HG02588 (cell line): ENCODE measurements at regions not wholly inside any gene's neighbourhood (a gene's known extent, or its start where the extent isn't known, plus 50 kb on each side); places are given as distances from the start of the nearest gene placed in this dataset.
"Not testable (repeated sequence)": the region's sequence is repeated elsewhere in the genome, so short reads cannot be mapped to it uniquely, and the experiment has no call there.

Experiments used
- ATAC-seq: cut with Tn5 transposase; IDR thresholded peaks from one replicate; pipeline ENCODE4 v1.9.1; 2021; ENCODE audit warnings: mild to moderate bottlenecking, moderate library complexity; ENCODE audit not compliant: unreplicated experiment

DNA sequence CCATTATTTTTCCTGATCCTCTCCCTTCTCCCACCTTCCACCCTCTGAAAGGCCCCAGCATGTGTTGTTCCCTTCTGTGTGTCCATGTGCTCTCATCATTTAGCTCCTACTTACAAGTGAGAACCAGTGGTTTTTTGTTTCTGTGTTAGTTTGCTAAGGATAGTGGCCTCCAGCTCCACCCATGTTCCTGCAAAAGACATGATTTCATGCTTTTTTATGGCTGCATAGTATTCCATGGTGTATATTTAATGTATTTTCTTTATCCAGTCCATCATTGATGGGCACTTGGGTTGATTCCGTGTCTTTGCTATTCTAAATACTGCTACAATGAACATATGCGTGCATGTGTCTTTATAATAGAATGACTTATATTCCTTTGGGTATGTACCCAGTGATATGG lies 89.4 kb upstream of the C1orf174 start:
- no peak for ATAC-seq

DNA sequence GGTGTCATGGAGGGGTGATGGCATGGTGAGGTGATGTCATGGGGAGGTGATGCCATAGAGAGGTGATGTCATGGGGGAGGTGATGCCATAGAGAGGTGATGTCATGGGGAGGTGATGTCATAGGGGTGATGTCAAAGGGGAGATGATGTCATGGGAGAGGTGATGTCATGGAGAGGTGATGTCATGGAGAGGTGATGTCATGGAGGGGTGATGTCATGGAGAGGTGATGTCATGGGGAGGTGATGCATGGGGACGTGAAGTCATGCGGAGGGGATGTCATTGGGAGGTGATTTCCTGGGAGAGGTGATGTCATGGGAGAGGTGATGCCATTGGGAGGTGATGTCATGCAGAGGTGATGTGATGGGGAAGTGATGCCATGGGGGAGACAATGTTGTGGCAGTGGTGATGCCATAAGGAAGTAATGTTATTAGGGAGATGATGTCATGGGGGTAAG lies 92.1 kb upstream of the C1orf174 start:
- no peak for ATAC-seq

DNA sequence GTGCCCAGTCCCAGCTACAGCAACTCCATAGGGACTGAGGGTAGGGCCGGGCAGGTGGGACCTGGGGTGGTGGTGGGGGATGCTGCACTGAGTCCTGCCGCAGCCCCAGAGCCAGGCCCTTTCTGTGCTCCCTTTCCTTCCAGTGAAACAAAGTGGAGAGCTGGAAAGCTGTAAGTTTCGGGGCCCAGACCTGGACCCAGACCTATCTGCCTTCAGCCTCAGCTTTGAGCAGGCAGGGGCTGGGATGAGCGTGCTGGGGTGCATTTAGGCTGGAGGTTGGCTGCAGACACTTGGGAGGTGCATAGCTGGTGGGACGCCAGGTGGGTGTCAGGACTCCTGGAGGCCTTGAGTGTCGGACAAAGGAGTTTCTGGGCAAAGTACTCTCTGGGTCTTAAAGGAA lies 92.7 kb upstream of the C1orf174 start:
- ATAC-seq, result no peak

DNA sequence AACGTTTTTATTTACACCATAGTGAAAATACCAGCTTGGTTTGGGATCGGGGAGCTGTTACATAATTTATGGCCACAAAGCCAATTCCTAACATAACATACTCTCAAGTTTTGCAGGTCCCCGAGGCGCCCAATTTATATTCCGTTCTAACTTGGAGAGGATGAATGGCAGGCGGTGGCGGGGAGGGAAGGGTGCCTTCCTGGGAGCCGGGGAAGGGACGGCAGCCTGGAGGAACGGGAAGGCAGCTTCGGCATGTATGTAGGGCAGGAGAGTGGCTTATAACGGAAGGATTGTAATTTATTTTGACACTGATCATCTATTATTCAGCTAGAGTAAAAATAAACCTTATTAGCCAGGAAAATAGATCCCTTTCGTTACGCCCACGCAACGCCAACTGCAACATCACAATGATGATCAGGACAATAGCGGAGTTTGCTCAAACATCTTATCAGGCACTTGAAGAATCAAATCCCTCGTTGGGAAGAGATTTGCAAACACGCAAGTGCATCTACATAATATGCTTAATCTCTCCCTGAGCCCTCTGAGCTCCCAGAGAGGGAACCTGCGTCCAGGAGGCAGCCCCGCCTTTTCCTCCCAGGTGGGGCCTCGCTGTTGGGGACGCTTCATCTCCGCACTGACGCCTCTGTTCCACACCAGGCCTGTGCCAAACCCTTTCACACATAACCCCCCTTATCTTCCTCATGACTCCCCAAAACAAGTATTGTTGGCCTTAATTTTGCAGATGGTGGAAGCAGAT lies 93.7 kb upstream of the C1orf174 start:
- no peak for ATAC-seq

DNA sequence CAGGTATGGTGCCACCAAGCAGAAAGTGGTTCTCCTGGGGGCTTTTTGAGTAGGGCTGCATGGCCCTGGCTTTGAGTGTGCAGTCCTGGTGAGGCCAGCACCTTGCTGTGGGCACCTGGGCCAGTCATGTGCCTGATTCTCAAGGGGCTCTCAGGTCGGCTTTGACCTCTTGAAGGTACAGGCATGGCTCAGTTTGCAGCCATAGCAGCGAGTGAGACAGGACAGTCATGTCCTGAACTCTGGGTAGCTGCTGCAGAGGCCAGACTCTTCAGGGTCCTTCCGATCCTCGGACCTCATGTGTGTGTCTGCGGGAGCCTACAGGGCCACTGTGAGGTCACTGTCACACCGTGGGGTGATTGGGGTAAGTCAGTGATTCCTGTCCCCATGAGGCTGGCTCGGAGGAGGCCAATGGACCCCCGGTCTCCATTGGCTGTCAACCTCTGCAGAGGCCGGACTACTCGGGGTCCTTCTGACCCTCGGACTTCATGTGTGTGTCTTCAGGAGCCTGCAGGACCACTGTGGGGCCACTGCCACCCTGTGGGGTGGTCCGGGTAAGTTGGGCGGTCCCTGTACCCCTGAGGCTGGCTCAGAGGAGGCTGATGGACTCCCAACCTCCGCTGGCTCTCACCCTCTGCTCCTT lies 95.2 kb upstream of the C1orf174 start:
- no peak for ATAC-seq

DNA sequence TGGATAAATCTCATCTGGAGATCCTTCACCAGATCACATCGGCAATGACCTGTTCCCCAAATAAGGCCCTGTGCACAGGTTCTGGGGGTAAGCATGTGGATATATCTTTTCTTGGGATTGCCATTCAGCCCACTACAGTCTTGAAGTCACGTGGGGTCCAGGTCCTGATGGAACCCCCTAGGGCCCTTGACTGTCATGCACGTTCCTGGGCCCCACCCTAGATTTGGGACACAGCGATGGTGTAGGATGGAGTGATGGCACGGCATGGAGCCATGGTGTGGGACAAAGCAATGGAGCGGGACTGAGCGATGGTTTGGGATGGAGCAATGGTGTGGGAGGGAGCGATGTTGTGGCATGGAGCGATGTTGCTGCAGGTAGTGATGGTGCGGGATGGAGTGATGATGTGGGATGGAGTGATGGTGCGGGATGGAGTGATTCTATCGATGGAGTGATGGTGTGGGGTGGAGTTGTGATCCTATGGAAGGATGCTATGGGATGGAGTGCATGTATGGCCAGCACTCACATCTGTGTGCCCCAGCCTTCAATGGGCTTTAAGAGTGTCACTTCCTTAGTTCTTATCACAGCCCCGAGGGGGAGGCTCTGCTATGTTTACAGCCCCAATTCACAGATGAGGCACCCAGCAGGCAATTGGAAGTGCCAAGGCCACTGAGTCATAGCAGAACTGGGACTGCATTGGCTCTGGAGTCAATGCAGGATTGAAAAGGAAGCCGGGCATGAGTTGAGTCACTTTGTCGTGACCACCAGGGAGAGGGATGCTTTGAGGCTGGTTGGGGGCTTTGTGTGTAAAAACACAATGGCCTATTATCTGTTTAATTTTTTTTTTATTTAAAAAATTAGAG lies 97.0 kb upstream of the C1orf174 start:
- no peak for ATAC-seq

DNA sequence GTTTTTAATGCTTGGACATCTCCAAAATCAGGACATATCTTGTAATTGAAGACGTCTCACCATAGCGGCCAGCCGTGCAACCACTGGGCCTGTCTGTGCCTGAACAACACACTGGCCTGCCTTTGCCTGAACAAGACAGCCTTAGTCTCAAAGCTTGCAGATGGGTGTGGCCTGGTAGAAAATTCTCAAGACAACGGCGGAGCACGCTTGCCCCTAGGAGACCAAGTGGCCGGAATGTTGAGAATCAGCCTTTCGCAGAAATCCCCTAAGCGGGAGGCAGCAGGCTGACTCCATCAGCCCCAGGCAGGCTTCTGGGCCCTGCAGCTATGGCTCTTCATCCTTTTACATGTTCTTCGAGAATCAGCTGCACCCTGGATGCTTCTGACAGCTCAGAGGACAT lies 98.0 kb upstream of the C1orf174 start:
- no peak for ATAC-seq

DNA sequence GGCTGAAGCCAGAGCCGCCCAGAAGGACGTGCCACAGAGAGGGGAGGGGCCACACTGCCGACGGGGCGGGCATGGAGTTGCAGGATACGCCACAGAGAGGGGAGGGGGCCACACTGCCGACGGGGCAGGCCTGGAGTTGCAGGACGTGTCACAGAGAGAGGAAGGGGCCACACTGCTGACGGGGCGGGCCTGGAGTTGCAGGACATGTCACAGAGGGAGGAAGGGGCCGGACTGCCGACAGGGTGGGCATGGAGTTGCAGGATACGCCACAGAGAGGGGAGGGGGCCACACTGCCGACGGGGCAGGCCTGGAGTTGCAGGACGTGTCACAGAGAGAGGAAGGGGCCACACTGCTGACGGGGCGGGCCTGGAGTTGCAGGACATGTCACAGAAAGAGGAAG lies 99.4 kb upstream of the C1orf174 start:
- ATAC-seq, result not testable (repeated sequence)

DNA sequence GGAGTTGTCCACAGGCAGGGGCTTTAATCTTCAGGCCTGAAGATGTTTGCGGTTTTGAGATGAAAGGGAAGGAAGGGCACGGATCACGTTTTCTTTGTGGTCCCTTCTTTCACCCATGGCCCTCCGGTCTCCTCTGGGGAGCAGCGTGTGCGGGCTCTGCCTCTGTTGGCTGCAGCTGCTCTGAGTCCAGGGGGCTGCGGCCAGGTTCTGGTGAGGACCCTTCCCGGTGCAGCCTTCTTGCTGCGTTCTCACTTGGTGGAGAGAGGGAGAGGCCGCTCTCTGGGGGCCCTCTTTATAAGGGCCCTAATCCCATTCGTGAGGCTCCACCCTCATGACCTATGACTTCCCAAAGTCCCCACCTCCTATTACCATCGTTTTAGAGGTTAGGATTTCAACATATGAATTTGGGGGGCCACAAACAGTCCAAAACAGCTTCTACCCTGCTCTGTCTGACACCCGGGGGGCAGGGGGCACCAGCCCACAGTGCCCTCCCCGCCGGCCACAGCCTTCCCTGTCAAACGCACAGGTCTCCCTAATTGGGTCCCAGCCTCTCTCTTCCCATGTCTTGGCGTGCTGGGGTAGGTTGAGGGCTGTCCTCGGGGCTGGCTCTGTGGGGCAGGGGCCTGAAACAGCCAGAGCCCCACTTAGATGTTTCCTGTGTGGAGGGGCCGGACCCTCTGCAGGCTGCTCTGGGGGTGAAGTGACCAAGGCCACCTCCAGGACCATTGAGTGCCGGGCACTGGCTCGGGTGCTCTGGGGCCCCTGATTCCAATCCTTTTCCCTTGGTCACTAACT lies 100.1 kb upstream of the C1orf174 start:
- no peak for ATAC-seq

DNA sequence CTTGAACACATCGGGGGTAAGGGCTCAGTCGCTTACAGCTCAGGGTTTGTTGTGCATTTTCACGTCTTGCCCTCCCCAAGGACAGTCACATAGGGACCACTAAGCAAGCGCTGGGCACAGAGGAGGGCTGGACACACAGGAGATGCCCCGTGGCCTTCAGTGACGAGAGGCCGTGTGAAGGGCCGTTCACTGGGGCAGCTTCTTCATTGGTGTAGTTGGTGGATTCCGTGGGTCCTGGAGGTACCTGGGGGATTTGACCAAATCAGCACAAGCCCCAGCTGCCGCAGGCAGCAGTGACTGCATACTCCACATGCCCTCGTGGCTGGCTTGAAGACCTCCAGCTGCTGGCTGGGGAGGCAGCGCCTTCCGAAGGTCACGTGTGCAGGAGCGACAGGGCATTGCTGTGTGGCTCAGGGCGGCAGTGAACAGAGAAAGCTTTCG lies 100.8 kb upstream of the C1orf174 start:
- ATAC-seq, result no peak

DNA sequence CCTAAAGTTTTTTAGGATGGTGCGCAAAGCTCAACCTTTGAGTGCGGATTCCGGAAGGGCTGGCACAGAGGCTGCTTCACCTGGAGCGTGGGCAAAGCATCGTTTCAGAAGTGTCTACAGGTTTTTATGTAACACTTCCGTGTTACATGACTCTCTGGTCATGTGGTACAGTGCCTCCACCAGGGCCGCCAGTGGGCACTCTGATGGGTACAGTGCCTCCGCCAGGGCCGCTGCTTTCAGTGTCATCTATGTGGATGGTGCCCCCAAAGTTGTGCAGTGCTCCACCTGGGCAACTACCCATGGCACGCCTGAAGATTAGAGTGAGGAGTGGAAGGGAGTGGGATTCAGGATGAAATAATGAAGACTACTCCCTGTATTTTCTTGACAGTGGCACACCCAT lies 101.4 kb upstream of the C1orf174 start:
- ATAC-seq, result no peak

DNA sequence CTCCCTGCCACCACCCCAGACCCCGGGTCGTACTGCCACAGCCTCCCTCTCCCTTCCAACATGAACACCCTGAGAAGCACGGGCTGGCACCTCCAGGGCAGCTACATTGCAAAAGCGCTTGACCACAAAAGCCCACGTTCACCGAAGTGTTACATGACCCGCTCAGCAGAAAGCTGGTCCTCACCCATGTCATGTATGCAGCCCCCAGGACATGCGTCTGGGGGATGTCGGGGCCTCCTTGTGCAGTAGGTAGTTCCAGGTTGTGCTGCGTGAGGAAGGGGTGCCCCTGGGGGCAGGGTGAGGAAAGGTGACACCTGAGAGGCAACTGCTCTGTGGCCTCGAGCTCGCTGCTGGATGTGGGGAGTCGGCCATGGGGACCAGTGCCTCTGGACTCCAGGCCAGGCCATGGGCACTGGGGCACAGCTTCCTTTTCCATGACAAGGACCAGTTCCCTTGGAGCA lies 102.0 kb upstream of the C1orf174 start:
- no peak for ATAC-seq

DNA sequence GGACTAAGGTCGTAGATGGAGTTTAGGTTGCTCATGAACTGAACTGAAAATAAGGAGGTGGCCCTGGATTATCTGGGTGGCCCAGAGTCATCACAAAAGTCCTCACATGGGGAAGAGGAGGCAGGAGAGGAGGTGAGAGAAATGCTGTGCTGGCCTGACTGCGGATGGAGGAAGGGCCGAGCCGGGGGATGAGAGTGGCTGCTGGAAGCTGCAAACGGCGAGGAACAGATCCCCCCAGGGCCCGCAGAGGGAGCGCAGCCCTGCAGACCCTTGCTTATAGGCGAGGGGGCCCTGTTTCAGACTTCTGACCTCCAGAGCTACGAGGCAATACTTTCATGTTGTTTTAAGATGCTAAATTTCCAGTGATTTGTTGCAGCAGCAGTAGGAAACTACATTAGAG lies 102.7 kb upstream of the C1orf174 start:
- no peak for ATAC-seq

DNA sequence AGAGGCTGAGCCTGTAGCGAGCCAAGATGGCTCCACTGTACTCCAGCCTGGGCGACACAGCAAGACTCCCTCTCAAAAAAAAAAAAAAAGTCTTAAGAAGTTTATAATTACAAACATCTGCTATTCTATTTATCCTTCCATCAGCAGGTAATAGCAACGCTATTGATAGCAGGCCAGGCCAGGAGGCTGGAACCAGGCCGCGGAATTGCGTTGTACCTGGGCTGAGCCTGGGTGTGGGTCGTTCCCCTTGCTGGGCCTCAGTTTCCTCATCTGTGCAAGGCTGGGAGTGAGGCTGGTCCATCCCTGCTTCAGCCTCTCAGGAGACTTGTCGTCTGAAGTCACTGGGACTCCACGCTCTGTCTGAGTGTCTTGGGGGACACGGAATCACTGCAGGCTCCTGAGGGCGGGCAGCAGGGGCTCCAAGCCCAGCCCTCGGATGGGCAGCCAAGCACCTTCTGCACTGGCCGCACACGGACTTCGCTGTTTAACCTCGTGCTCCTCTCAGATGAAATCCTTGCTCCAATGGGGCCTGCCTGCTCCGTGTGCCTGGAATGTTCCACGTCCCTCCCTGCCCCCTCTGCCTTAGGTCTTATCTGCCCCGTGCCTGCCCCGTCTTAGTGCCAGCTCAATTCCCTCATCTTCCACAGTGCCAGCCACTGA lies 103.9 kb upstream of the C1orf174 start:
- no peak for ATAC-seq

DNA sequence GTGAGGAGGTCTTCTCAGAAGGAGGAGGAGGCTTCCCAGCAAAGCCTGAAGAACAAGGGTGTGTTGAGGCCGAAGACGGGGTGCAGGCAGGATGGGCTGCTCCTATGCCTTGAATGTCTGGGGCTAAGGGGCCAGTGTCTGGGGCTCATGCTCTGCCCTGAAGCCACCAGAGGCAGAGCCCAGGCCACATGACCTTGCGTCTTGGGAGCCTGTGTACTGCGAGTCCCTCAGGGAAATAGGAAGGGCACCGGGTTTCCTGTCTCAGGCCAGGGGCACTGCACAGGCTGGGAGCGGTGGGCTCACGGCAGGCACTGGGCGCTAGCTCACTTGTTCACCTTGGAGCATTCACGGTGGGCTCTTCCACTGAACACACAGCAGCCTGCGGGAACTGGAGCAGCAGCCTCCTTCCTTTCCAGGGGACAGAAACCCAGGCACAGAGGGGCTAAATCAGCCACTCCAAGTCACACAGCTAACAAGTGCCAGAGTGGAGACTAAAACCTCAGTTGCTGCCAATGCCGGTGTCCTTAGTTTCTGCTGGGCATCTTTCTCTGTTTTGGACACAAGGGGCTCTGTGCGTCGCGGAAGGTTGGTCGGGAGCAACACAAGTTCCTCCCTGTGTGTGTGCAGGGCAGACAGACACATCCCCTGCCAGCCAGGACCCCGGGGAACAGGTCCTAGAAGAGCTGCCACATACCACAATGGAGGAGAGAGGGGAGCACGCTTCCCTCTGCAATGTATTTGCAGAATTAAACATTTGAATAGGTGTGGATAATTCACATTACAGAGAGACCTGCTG lies 104.8 kb upstream of the C1orf174 start:
- no peak for ATAC-seq

DNA sequence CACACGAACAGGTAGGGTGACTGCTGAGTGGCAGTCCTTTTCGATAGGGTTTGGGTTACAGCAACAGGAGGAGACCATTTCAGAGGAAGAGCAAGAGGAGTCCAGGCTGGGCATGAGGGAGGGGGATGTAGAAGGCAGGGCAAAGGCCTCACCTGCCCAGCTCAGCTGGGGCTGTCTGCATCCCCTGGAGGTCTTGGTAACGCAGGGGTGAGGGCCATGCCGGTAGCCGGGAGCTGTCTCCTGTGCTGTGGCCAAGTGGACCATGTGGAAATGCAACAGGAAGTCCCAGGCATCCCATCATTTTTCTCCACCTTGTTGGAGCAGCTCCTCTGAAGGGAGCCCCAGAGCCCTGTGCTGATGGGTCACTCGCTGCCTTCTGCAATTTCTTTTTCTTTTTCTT lies 105.4 kb upstream of the C1orf174 start:
- ATAC-seq, result no peak

DNA sequence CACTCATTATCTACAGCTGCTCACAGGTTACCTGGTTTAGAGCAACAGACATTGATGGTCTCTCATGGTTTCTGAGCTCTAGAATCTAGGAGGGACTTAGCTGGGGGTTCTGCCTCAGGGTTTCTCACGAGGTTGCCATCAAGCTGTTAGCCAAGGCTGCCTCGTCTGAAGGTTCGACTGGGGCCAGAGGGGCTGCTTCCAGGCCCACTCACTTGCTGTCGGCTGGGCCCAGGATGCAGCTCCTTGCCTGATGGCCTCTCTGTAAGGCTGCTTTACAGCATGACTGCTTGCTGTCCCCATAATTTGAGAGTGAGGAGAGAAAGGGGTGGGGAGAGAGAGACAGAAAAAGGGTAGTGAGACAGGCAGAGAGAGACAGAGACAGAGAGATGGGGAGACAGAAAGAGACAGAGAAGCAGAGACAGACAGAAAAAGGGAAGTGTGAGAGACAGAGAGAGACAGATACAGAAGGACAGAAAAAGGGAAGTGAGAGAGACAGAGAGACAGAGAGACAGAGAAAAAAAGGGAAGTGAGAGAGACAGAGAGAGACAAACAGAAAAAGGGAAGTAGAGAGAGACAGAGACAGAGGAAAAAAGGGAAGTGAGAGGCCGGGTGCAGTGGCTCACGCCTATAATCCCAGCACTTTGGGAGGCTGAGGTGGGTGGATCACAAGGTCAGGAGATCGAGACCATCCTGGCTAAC lies 106.8 kb upstream of the C1orf174 start:
- ATAC-seq, result no peak

DNA sequence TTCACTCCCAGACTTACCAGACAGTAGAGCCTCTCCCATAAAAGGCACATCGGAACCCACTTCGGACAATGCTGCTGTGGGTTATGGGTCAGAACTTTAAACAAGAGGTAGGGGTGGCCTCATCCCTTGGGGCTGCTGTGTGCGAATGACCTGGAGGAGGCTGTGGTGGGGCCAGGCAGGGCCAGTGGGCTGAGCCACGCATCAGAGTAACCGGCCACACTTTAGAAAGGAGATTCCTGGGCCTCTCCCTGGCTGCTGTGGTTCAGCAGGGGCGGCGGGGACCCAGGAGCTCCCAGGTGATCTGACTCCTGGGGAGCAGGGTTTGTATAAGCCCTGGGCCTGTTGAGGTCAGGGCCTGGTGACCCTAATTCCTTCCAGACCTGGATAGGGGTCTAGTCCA lies 110.2 kb upstream of the C1orf174 start:
- ATAC-seq, result no peak
